ENCODE measurements at regions not wholly inside any gene's neighbourhood (a gene's known extent, or its start where the extent isn't known, plus 50 kb on each side); places are given as distances from the start of the nearest gene placed in this dataset.

- TF ChIP-seq CTCF (IDR thresholded peaks at IDR 0.05; ENCODE audit: insufficient read depth, low read depth, low read length), result no peak
- no peak for TF ChIP-seq EZH2 (IDR thresholded peaks at IDR 0.05; ENCODE audit: insufficient read depth, low read length)
Observed at GRCh38 chr13:64197232-64197631, 2781.6 kb upstream of the PCDH20 start.

Measured in astrocyte (in vitro differentiated cells and primary cell).